IMR-90 (cell line): ENCODE measurements at regions not wholly inside any gene's neighbourhood (a gene's known extent, or its start where the extent isn't known, plus 50 kb on each side); places are given as distances from the start of the nearest gene placed in this dataset.

Experiments used
- BHLHE40 ChIP-seq: fragments of 150-350 bp; IDR thresholded peaks from 2 replicates; pipeline ENCODE4 v1.6.1; 2016; ENCODE audit warnings: mild to moderate bottlenecking, low read depth, low read length
- CTCF ChIP-seq: conservative IDR thresholded peaks from 2 replicates; pipeline ENCODE4 v1.5.1; 2012; ENCODE audit warnings: mild to moderate bottlenecking, low read depth, low read length, improper control_type of control experiment
- ELK1 ChIP-seq: fragments of 150-350 bp; IDR thresholded peaks from 2 replicates; pipeline ENCODE4 v1.6.1; 2016; ENCODE audit warnings: low read depth, mild to moderate bottlenecking, low read length, moderate library complexity, borderline replicate concordance
- MAFK ChIP-seq: IDR thresholded peaks from 2 replicates; pipeline ENCODE4 v1.6.1; 2012; ENCODE audit warnings: low read depth, low read length, improper control_type of control experiment
- MAZ ChIP-seq: IDR thresholded peaks from 2 replicates; pipeline ENCODE4 v1.6.1; 2012; ENCODE audit warnings: low read depth, mild to moderate bottlenecking, low read length, improper control_type of control experiment, moderate library complexity, borderline replicate concordance
- MXI1 ChIP-seq: IDR thresholded peaks from 2 replicates; pipeline ENCODE4 v1.6.1; 2012; ENCODE audit warnings: low read depth, mild to moderate bottlenecking, low read length, moderate library complexity, borderline replicate concordance
- NFE2L2 ChIP-seq: fragments of 150-350 bp; IDR thresholded peaks from 2 replicates; pipeline ENCODE4 v1.6.1; 2016; ENCODE audit warnings: low read depth, mild to moderate bottlenecking, low read length
- POLR2A ChIP-seq: IDR thresholded peaks from 2 replicates; pipeline ENCODE4 v1.6.1; 2012; ENCODE audit warnings: mild to moderate bottlenecking, low read depth, low read length
- RAD21 ChIP-seq: IDR thresholded peaks from 2 replicates; pipeline ENCODE4 v1.6.1; 2012; ENCODE audit warnings: low read length, improper control_type of control experiment
- RCOR1 ChIP-seq: IDR thresholded peaks from 2 replicates; pipeline ENCODE4 v1.6.1; 2012; ENCODE audit warnings: mild to moderate bottlenecking, low read length, improper control_type of control experiment; ENCODE audit not compliant: insufficient replicate concordance
- RFX5 ChIP-seq: IDR thresholded peaks from 2 replicates; pipeline ENCODE4 v1.8.0; 2012; ENCODE audit warnings: low read depth, mild to moderate bottlenecking, low read length, moderate library complexity
- SMC3 ChIP-seq: fragments of 150-350 bp; IDR thresholded peaks from 2 replicates; pipeline ENCODE4 v1.6.1; 2016; ENCODE audit warnings: low read depth, mild to moderate bottlenecking, antibody characterized with exemption, low read length, moderate library complexity
- USF2 ChIP-seq: fragments of 150-350 bp; IDR thresholded peaks from 2 replicates; pipeline ENCODE4 v1.6.1; 2017; ENCODE audit warnings: mild to moderate bottlenecking, antibody characterized with exemption, low read length, low read depth

GRCh38 chr1:234697015-234697414, 87.0 kb upstream of the IRF2BP2 start:
- TF ChIP-seq NFE2L2: no peak
- TF ChIP-seq CTCF: no peak
- no peak for TF ChIP-seq POLR2A
- no peak for TF ChIP-seq MXI1
- no peak for TF ChIP-seq USF2
- TF ChIP-seq RAD21: no peak
- TF ChIP-seq MAZ: no peak
- TF ChIP-seq BHLHE40: no peak
- no peak for TF ChIP-seq ELK1
- no peak for TF ChIP-seq MAFK
- TF ChIP-seq SMC3: no peak
- TF ChIP-seq RCOR1: no peak
- no peak for TF ChIP-seq RFX5
